Peyer's patch (tissue), 4 donors: ENCODE measurements at regions not wholly inside any gene's neighbourhood (a gene's known extent, or its start where the extent isn't known, plus 50 kb on each side); places are given as distances from the start of the nearest gene placed in this dataset.

Experiments
- CTCF ChIP-seq, 6 experiments: fragments of 450-650 bp in 4 of 6; fragments of 200-600 bp in 2 of 6; sonication (generic) in 1 of 6; IDR thresholded peaks; one replicate each; pipeline ENCODE4 v1.5.1; 2017 to 2019; ENCODE audit warnings: antibody characterized with exemption in 6 of 6, mild to moderate bottlenecking in 3 of 6, moderate library complexity in 1 of 6
- POLR2A ChIP-seq, 2 donors: fragments of 450-650 bp; IDR thresholded peaks; one replicate each; pipeline ENCODE4 v1.5.1; 2017; ENCODE audit warnings: antibody characterized with exemption in 2 of 2, mild to moderate bottlenecking in 2 of 2, moderate library complexity in 2 of 2

- TF ChIP-seq CTCF (IDR thresholded peaks at IDR 0.05) (no peak), POLR2A (IDR thresholded peaks at IDR 0.05) (no peak)
Observed at GRCh38 chrX:87403551-87403950, 114.1 kb upstream of the KLHL4 start.
